ENCODE measurements at regions not wholly inside any gene's neighbourhood (a gene's known extent, or its start where the extent isn't known, plus 50 kb on each side); places are given as distances from the start of the nearest gene placed in this dataset.

- no peaks in the 10 kb centered on the region for H3K9me3 Mint-ChIP-seq
- no peaks in the 10 kb centered on the region for H3K36me3 Mint-ChIP-seq
- DNase-seq (no peak), ATAC-seq (no peak)
- no peak overlapping the region for H3K27ac ChIP-seq (ENCODE audit: low read depth, low read length)
- intact Hi-C loops (cut with micrococcal nuclease) = no loop called here
- no peaks in the 10 kb centered on the region for H3K36me3 ChIP-seq (ENCODE audit: control insufficient read depth in 2 of 3, insufficient read depth in 3 of 3, low read length in 3 of 3)
- no peaks in the 10 kb centered on the region for H3K4me1 ChIP-seq (ENCODE audit: control insufficient read depth in 2 of 2, insufficient read depth in 2 of 2, low read length in 2 of 2)
- POLR2A ChIA-PET = no interaction called here
- CTCF ChIA-PET = no interaction called here
- H3K4me1 Mint-ChIP-seq = no peaks in the 10 kb centered on the region
- H3K27me3 Mint-ChIP-seq = peaks cover 11 to 20% (median 12%) of the 10 kb centered on the region in 5 donors
- H3K27me3 ChIP-seq (ENCODE audit: control insufficient read depth in 2 of 2, insufficient read depth in 2 of 2, low read length in 2 of 2) = no peaks in the 10 kb centered on the region
- H3K4me3 ChIP-seq (ENCODE audit: low read length) = no peak overlapping the region
- no peak overlapping the region for H3K4me3 Mint-ChIP-seq
- H3K9me3 ChIP-seq (ENCODE audit: control insufficient read depth in 2 of 3, low read length in 3 of 3) = no peaks in the 10 kb centered on the region
- no peak overlapping the region for H3K27ac Mint-ChIP-seq
These were observed 124.4 kb downstream of the FAM43A start for GRCh38 chr3:194810076-194810475.

DNA sequence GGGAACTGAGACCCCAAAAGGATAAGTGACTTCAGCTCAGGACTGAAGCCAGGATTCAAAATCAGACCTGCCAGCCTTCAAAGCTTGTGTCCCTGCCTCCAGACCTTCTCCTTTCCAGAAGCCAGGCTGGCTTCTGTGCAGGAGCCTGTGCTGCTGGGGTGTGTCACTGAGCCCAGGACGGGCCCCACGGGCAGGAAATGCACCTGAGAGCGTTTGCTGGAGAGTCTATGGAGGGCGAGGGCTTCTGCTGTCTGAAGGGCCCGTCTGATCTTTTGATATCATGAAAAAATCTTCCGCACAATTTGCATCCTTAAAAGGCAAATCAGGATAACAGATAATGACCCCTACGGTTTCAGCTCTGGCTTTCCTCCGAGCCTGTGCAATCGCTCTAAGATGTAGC, 125.4 kb downstream of the FAM43A start:
- POLR2A ChIA-PET = no interaction called here
- DNase-seq (no peak), ATAC-seq (no peak)
- no peaks in the 10 kb centered on the region for H3K36me3 ChIP-seq (ENCODE audit: control insufficient read depth in 2 of 3, insufficient read depth in 3 of 3, low read length in 3 of 3)
- Mint-ChIP-seq H3K27me3 (peaks cover 7 to 17% (median 10%) of the 10 kb centered on the region in 5 donors), H3K27ac (no peak overlapping the region), H3K4me3 (no peak overlapping the region), H3K4me1 (no peaks in the 10 kb centered on the region), H3K36me3 (no peaks in the 10 kb centered on the region), H3K9me3 (no peaks in the 10 kb centered on the region)
- intact Hi-C loops (cut with micrococcal nuclease) = no loop called here
- CTCF ChIA-PET = no interaction called here
- no peak overlapping the region for H3K27ac ChIP-seq (ENCODE audit: low read depth, low read length)
- no peaks in the 10 kb centered on the region for H3K27me3 ChIP-seq (ENCODE audit: control insufficient read depth in 2 of 2, insufficient read depth in 2 of 2, low read length in 2 of 2)
- H3K9me3 ChIP-seq (ENCODE audit: control insufficient read depth in 2 of 3, low read length in 3 of 3) = no peaks in the 10 kb centered on the region
- no peak overlapping the region for H3K4me3 ChIP-seq (ENCODE audit: low read length)
- H3K4me1 ChIP-seq (ENCODE audit: control insufficient read depth in 2 of 2, insufficient read depth in 2 of 2, low read length in 2 of 2) = no peaks in the 10 kb centered on the region

- ATAC-seq = no peak
- intact Hi-C loops (cut with micrococcal nuclease) = no loop called here
- DNase-seq = no peak
- H3K27me3 ChIP-seq (ENCODE audit: control insufficient read depth in 2 of 2, insufficient read depth in 2 of 2, low read length in 2 of 2) = no peaks in the 10 kb centered on the region
- Mint-ChIP-seq H3K27me3 (peaks cover 0 to 11% (median 6%) of the 10 kb centered on the region in 5 donors), H3K4me1 (no peaks in the 10 kb centered on the region), H3K27ac (no peak overlapping the region), H3K9me3 (no peaks in the 10 kb centered on the region), H3K4me3 (no peak overlapping the region), H3K36me3 (no peaks in the 10 kb centered on the region)
- ChIA-PET CTCF (no interaction called here), POLR2A (no interaction called here)
- H3K9me3 ChIP-seq (ENCODE audit: control insufficient read depth in 2 of 3, low read length in 3 of 3) = no peaks in the 10 kb centered on the region
- H3K36me3 ChIP-seq (ENCODE audit: control insufficient read depth in 2 of 3, insufficient read depth in 3 of 3, low read length in 3 of 3) = no peaks in the 10 kb centered on the region
- no peaks in the 10 kb centered on the region for H3K4me1 ChIP-seq (ENCODE audit: control insufficient read depth in 2 of 2, insufficient read depth in 2 of 2, low read length in 2 of 2)
- no peak overlapping the region for H3K27ac ChIP-seq (ENCODE audit: low read depth, low read length)
- H3K4me3 ChIP-seq (ENCODE audit: low read length) = no peak overlapping the region
These were observed 126.5 kb downstream of the FAM43A start for GRCh38 chr3:194812176-194812575.

GRCh38 chr3:194814878-194815357, 129.2 kb downstream of the FAM43A start:
- no peaks in the 10 kb centered on the region for H3K4me1 ChIP-seq (ENCODE audit: control insufficient read depth in 2 of 2, insufficient read depth in 2 of 2, low read length in 2 of 2)
- Mint-ChIP-seq H3K4me3 (no peak overlapping the region), H3K36me3 (no peaks in the 10 kb centered on the region), H3K27me3 (peaks cover 0 to 10% (median 4%) of the 10 kb centered on the region in 5 donors), H3K4me1 (no peaks in the 10 kb centered on the region), H3K9me3 (no peaks in the 10 kb centered on the region), H3K27ac (no peak overlapping the region)
- no peaks in the 10 kb centered on the region for H3K9me3 ChIP-seq (ENCODE audit: control insufficient read depth in 2 of 3, low read length in 3 of 3)
- no peaks in the 10 kb centered on the region for H3K27me3 ChIP-seq (ENCODE audit: control insufficient read depth in 2 of 2, insufficient read depth in 2 of 2, low read length in 2 of 2)
- intact Hi-C loops (cut with micrococcal nuclease) = no loop called here
- no peak overlapping the region for H3K27ac ChIP-seq (ENCODE audit: low read depth, low read length)
- H3K36me3 ChIP-seq (ENCODE audit: control insufficient read depth in 2 of 3, insufficient read depth in 3 of 3, low read length in 3 of 3) = no peaks in the 10 kb centered on the region
- DNase-seq = no peak
- CTCF ChIA-PET = no interaction called here
- H3K4me3 ChIP-seq (ENCODE audit: low read length) = no peak overlapping the region
- no peak for ATAC-seq
- POLR2A ChIA-PET = no interaction called here

DNA sequence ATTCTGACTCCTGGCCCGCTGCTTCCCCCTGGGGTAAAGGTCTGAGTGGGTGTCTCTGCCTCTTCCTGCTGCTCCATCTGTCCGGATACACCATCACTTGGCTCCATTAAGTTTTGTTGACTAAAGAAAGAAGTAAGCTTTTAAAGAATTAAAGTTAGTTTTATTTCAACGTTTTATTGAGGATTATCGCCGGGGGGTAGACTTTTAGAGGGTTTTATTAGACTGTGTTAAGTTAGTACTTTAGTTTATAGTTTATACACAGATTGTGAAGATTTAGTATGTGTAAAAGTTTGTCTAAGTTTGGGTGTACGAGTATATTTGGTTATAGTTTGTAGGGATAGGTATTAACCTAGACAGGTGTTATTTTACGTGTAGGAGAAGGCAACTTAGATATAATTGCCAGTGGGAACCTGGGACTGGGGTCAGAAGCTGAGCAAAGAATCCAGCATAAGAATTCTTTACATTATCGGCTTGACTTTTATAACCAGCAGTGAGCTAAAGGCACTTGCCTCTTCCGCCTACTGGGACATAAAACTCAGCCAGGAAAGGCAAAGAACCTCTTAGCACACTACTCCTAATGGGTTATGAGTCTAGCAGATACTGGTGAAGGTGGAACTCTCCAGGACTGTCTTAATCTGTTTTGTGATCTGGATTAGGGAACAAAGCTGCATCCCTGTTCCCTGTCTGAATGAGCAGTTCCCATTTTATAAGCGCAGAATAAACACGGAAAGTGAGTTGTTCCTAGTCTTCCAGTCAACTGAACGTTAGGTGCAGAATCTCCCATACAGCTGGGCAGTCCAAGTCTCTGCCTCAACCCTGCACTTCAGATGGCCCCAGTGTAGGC, 131.3 kb downstream of the FAM43A start:
- Mint-ChIP-seq H3K27ac (no peak overlapping the region), H3K9me3 (peaks cover 0 to 1% (median 0%) of the 10 kb centered on the region in 11 donors), H3K36me3 (no peaks in the 10 kb centered on the region), H3K27me3 (peaks cover 0 to 3% (median 0%) of the 10 kb centered on the region in 5 donors), H3K4me3 (no peak overlapping the region), H3K4me1 (no peaks in the 10 kb centered on the region)
- no peak overlapping the region for H3K27ac ChIP-seq (ENCODE audit: low read depth, low read length)
- no peaks in the 10 kb centered on the region for H3K9me3 ChIP-seq (ENCODE audit: control insufficient read depth in 2 of 3, low read length in 3 of 3)
- H3K4me3 ChIP-seq (ENCODE audit: low read length) = no peak overlapping the region
- no peaks in the 10 kb centered on the region for H3K36me3 ChIP-seq (ENCODE audit: control insufficient read depth in 2 of 3, insufficient read depth in 3 of 3, low read length in 3 of 3)
- H3K4me1 ChIP-seq (ENCODE audit: control insufficient read depth in 2 of 2, insufficient read depth in 2 of 2, low read length in 2 of 2) = no peaks in the 10 kb centered on the region
- no peak for ATAC-seq
- ChIA-PET POLR2A (no interaction called here), CTCF (no interaction called here)
- intact Hi-C loops (cut with micrococcal nuclease) = no loop called here
- DNase-seq = no peak
- no peaks in the 10 kb centered on the region for H3K27me3 ChIP-seq (ENCODE audit: control insufficient read depth in 2 of 2, insufficient read depth in 2 of 2, low read length in 2 of 2)

DNA sequence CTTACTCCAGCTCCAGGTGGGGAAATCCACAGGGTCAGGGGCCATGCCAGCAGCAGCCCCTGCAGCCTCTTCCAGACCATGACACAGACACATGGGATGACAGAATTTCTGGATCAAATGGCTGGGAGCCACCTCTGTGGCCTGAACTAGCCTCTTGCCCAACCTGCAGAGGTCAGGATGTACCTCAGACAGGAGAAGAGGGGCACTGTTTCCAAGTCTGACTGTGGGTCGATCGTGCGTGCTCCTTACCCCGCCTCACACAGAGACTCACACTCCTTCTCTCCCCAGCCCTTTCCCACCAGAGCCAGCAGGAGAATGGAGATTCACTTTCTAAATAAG, 131.9 kb downstream of the FAM43A start:
- H3K36me3 ChIP-seq (ENCODE audit: control insufficient read depth in 2 of 3, insufficient read depth in 3 of 3, low read length in 3 of 3) = no peaks in the 10 kb centered on the region
- H3K27me3 ChIP-seq (ENCODE audit: control insufficient read depth in 2 of 2, insufficient read depth in 2 of 2, low read length in 2 of 2) = no peaks in the 10 kb centered on the region
- H3K27ac ChIP-seq (ENCODE audit: low read depth, low read length) = no peak overlapping the region
- H3K4me3 Mint-ChIP-seq = no peak overlapping the region
- ATAC-seq = no peak
- no peak overlapping the region for H3K27ac Mint-ChIP-seq
- intact Hi-C loops (cut with micrococcal nuclease) = no loop called here
- H3K36me3 Mint-ChIP-seq = no peaks in the 10 kb centered on the region
- DNase-seq = no peak
- H3K9me3 ChIP-seq (ENCODE audit: control insufficient read depth in 2 of 3, low read length in 3 of 3) = no peaks in the 10 kb centered on the region
- H3K4me3 ChIP-seq (ENCODE audit: low read length) = no peak overlapping the region
- peaks cover 0 to 2% (median 0%) of the 10 kb centered on the region in 5 donors for H3K27me3 Mint-ChIP-seq
- no peaks in the 10 kb centered on the region for H3K4me1 Mint-ChIP-seq
- H3K4me1 ChIP-seq (ENCODE audit: control insufficient read depth in 2 of 2, insufficient read depth in 2 of 2, low read length in 2 of 2) = no peaks in the 10 kb centered on the region
- CTCF ChIA-PET = no interaction called here
- POLR2A ChIA-PET = no interaction called here
- peaks cover 0 to 1% (median 0%) of the 10 kb centered on the region in 11 donors for H3K9me3 Mint-ChIP-seq

GRCh38 chr3:194817936-194818335, 132.3 kb downstream of the FAM43A start:
- no peak overlapping the region for H3K27ac Mint-ChIP-seq
- Histone ChIP-seq H3K27ac (ENCODE audit: low read depth, low read length) (no peak overlapping the region), H3K27me3 (ENCODE audit: control insufficient read depth in 2 of 2, insufficient read depth in 2 of 2, low read length in 2 of 2) (no peaks in the 10 kb centered on the region), H3K36me3 (ENCODE audit: control insufficient read depth in 2 of 3, insufficient read depth in 3 of 3, low read length in 3 of 3) (no peaks in the 10 kb centered on the region), H3K4me1 (ENCODE audit: control insufficient read depth in 2 of 2, insufficient read depth in 2 of 2, low read length in 2 of 2) (no peaks in the 10 kb centered on the region), H3K9me3 (ENCODE audit: control insufficient read depth in 2 of 3, low read length in 3 of 3) (no peaks in the 10 kb centered on the region), H3K4me3 (ENCODE audit: low read length) (no peak overlapping the region)
- H3K4me1 Mint-ChIP-seq = no peaks in the 10 kb centered on the region
- ATAC-seq (no peak), DNase-seq (no peak)
- H3K27me3 Mint-ChIP-seq = peaks cover 0 to 2% (median 0%) of the 10 kb centered on the region in 5 donors
- intact Hi-C loops (cut with micrococcal nuclease) = no loop called here
- peaks cover 0 to 1% (median 0%) of the 10 kb centered on the region in 11 donors for H3K9me3 Mint-ChIP-seq
- no peak overlapping the region for H3K4me3 Mint-ChIP-seq
- H3K36me3 Mint-ChIP-seq = no peaks in the 10 kb centered on the region
- ChIA-PET CTCF (no interaction called here), POLR2A (no interaction called here)

All from naive thymus-derived CD4-positive, alpha-beta T cell (primary cell).